GM19328 (cell line): ENCODE measurements at regions not wholly inside any gene's neighbourhood (a gene's known extent, or its start where the extent isn't known, plus 50 kb on each side); places are given as distances from the start of the nearest gene placed in this dataset.

Experiments
- ATAC-seq: cut with Tn5 transposase; IDR thresholded peaks from one replicate; pipeline ENCODE4 v1.9.1; 2021; ENCODE audit warnings: mild to moderate bottlenecking, moderate library complexity; ENCODE audit not compliant: unreplicated experiment

DNA sequence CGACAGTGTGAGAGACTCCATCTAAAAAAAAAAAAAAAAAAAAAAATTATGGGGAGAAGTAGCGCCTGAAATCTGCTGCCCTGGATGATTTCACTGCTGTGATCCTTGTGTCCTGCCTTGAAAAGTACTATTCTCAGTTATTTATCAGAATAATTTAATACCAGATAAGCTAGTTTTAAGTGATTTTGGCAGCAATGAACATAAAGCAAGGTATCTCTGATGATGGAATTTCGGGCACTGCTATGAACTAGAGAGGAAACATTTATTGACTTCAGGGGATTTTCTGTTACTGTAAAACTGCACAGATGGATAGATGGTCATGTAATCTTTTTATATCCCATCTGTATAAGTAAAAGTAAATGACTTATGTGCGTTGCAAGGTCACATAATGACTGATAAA, 619.1 kb upstream of the ANKRD30A start:
- ATAC-seq = no peak

DNA sequence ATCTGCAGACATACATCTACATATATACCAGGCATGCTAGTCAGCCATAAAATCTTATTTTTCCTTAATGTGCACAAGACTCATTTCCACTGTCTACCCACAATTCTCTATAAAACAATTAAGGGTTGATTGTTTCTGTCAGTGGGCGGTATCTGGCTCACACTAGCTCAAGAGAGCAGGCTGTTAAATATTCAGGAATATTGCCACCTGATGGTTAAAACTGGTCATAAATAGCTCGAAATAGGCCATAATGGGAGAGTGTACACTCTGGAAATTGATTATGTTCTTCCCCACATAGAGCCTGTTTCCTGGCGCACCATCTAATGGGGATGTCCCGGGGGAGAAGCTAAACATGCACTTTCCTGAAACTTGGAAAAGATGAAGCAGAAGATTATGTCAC, 620.6 kb upstream of the ANKRD30A start:
- ATAC-seq = no peak

DNA sequence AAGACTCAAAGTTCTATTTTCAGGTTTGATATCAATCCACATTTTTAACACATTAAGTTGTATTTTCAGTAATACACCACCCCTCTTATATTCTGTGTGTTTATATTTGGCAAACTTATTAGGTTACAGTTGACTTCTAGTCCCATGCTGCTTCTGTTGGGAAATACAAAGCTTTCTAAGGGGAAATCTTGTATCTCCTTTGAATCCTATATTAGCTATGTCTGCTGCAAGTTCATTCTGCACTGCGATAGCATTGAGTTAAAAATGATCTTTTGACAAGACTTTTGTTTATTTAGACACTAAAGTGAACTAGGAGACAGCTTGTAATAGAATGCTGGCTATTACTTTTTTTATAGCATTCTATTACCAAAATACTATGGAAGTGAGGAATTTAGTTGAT, 625.1 kb upstream of the ANKRD30A start:
- no peak for ATAC-seq

DNA sequence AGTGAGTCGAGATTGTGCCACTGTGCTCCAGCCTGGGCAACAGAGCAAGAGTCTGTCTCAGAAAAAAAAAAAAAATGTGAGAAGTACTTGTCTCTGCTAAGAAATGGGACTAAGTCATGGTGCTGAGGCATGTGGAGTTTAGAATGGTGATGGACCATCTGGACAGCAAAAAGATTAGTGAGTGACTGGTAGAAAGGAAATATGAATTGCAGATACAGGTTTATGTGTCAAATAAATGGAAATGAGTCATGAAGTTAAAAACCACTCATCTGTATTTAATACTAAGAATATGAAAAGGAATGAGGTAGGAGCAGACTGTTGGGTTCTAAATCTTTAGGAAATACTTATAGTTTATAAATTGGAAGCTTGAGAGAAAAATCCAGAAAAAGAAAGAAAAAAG, 625.7 kb upstream of the ANKRD30A start:
- no peak for ATAC-seq

DNA sequence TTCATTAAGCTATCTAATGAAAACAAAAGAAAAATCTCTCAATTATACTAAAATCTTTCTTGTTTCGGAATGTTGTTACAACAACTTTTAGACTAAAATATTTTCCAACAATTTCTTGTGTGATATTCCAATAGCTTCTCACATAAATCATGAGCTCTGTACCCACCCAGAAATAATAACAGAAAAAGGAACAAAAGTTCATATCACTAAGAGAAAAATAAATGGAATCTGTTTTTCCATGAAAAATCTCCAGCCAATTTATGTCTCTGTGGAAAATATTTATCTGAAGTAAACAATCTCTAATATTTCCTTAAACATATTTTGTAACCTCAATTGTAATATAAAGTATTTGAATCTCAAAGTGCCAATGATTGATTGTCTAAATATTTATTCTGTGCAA, 628.6 kb upstream of the ANKRD30A start:
- no peak for ATAC-seq

DNA sequence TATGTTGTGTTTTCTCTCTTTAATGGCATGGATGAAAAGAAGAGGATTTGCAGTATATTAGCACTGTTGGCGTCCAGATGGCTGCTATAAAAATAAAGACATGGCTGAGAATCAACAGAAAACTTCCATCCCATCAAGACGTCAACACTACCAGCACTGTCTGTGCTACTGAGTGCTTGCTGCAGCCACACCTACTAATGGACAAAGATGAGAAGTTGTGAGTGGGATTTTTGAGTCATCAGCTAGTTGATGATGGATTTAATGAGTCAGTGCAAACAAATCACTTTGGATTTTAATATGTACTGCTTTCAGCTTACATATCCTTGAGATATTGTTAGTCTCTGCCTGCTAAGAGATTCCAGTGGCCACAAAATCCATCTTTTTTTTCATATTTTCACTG, 631.0 kb upstream of the ANKRD30A start:
- ATAC-seq = no peak

DNA sequence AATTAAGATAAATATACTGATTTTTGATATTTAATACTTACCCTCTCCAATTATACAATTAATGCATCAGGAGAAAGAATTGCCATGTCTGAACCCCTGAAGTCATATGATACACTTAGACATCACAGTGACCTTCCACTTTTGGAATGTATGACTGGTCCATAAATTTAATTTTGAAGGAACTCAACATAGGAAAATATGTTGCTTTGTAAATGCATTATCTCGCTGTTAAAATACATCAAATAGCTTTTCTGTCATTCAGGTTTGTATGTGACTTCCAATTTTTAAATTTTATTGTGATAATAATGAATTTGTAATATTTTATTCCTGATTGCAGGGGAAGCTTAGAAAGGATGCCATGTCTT, 631.9 kb upstream of the ANKRD30A start:
- ATAC-seq = no peak

DNA sequence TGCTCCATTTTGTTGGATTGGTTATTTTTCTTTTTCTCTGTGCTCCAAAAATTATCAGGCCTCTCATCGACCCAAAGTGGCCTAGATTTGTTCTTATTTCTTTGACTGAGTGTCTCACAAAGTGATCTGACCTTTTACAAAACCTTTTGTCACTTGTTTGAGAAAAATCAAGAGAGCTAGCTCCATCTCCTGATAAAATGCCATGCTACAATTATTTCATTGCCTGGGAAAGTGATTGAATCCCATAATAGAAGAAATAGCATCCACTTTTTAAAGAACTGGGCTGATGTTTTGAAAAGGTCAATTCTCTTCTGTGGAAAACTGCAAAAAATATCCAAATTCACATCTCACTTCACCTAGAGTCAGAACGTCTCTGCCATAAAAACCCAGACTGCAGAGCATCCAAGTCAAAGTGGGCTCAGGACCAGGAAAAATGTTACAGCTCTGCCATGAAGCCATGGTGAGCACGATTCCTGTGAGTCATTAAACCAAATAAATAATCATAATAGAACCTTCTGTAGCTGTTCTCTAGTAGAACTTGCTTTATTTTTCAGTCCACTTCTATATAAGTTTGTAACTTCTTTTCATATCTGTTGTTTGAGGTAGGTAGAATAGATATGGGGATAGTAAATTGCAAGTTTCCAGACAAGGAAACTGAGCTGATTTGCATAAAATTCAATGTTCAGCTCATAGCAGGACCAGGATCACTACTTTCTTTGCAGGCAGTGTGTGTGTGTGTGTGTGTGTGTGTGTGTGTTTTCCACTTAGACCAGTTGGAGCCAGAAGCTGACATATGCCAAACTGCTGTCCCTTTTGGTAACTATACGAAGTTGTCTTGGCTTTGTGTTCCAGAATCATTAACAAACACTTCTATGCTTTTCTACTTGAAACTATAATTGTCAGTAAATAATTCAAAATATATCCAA, 632.5 kb upstream of the ANKRD30A start:
- no peak for ATAC-seq

DNA sequence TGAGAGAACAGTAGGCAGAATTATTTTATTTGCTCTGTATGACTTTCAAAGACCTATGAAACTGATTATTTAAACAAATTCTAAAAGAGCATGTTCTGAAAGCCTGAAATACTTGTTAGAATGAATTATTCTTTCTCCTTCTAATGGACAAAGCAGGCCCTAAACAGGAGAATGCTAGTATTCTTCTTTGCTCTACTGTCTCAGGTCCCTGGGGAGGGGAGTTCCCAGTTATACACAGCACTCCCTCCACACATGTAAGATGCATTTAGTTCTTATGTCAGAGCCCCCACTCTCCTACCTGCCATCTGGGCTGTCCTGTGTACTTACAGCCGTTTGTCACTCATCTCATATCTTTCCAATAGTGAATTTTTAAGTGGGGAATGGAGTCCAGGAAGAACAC, 633.5 kb upstream of the ANKRD30A start:
- no peak for ATAC-seq

DNA sequence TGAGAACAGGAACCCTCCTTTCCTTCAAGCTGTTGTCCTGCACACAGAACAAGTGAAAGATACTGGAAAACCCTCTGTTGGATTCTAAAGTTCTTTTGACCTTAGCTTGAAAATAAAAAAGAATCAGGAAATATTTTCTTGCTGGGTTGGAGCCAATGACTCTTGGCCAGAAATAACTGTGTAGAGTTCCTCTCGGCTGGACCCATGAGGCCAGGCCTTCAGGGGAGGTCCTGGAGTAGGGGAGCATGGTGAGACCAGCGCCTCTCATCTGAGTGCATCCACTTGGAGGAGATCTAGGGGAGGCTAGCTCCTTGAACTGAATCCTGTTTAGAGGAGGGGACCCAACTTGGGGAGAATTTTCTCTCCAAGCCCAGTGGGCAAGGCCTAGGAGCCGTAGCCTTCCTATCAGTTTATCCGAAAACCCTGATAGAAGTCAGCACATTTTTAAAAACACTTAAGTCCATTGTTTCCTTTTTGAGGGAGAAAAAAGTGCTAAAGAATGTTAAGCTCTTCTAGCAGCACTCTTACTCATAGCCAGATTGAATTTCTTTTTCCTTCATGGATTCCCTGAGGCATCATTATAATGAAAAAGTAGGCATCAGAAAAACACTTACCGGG, 635.7 kb upstream of the ANKRD30A start:
- ATAC-seq = no peak

DNA sequence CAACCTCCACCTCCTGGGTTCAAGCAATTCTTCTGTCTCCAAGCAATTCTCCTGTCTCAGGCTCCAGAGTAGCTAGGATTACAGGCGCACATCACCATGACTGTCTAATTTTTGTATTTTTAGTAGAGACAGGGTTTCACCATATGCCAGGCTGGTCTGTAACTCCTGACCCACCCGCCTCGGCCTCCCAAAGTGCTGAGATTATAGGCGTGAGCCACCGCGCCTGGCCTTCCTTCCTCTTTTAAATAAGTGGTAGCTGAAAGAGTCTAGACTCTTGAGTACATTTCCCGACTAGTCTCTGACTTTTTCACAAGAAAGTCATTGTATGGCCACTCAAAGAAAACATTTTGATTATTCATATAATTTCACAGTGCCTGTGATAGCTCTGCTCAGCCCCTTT, 636.2 kb upstream of the ANKRD30A start:
- no peak for ATAC-seq

DNA sequence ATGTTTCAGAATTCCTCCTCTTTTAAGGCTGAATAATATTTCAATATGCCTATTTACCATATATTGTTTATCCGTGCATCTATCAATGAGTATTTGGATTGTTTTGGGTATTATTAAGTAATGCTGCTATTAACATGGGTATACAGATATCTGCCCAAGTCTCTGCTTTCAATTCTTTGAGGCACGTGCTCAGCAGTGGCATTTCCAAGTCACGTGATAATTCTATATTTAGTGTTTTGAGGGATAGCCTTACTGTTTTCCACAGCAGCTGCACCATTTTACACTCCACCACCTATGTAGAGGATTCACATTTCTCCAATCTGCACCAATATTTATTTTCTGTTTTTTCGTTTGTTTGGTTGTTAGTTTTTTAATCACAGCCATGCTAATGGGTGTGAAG, 636.8 kb upstream of the ANKRD30A start:
- ATAC-seq = no peak

DNA sequence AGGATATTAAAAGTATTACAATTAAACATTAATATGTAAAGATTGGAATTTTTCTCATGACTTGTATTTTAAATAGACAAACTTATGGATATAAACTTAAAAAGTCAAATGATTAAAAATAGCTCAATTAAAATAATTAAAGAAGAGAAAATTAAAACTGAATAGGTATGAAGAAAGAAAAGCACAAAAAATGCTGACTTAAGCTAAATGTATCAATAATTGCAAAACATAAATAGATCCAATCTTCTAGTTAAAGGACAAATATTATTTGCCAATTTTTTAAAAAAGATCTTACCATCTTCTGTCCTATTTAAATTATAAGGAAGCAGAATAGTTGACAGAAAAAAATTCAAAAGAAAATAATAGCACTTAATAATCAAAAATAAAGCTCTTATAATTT, 646.3 kb upstream of the ANKRD30A start:
- no peak for ATAC-seq

DNA sequence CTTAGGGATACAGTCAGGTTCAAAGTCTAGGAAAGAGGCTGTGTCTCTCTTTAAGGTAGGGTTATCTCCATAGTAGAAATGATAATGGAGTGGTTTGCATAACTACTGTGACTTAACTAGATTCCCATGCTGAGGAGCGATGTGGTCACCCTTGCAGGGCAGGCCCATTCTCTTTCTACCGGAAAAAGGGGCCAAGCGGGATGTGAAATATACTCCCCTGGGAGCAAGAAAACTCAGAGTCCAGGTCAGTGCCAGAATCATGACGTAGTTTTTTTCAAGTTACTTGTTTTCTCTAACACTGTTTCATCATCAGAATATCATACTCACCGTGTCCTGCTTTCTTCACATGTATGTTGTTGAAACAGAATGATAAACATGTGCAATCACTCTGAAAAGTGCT, 649.0 kb upstream of the ANKRD30A start:
- ATAC-seq = no peak

DNA sequence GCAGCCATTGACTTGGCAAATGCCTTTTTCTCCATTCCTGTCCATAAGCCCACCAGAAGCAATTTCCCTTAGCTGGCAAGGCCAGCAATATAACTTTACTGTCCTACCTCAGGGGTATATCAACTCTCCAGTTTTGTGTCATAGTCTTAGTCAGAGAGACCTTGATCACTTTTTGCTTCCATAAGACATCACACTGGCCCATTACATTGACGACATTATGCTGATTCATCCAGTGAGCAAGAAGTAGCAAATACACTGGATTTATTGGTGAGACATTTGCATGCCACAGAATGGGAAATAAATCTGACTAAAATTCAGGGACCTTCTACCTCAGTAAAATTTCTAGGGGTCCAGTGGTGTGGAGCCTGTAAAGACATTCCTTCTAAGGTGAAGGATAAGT, 649.7 kb upstream of the ANKRD30A start:
- ATAC-seq = no peak

DNA sequence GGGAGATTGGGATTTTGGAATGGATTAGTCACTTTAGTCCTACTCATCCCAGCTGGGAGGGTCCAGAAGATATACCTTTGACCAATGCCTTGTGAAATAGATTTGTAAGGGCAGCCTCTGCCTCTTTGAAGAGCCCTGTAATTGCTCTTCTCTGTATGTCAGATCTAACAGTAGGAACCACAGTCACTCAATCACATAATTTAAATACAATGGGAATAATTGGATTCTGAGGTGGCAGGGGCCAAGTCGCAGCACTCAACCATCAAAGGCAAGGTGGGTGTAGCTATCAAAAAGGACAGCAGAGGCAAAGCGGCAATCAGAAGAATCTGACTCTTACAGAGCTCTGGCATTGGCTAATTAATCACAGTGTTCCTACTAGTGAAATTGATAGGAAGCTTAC, 650.9 kb upstream of the ANKRD30A start:
- ATAC-seq = no peak

DNA sequence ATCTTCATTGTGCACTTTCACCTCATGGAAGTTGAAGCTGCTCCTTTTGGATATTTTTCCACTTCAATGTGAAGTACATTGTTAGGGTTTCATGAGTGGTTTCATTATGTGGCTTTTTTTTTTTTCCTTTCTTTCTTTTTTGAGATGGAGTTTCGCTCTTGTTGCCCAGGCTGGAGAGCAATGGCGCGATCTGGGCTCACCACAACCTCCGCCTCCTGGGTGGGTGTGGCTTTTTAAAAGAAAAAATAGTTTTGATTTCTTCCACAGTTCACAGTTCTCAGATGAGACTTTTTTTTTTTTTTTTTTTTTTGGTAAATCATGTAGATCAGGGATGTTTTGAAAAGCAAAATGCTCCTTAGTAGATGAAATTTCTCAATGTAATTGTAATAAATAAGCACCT, 652.3 kb upstream of the ANKRD30A start:
- no peak for ATAC-seq

DNA sequence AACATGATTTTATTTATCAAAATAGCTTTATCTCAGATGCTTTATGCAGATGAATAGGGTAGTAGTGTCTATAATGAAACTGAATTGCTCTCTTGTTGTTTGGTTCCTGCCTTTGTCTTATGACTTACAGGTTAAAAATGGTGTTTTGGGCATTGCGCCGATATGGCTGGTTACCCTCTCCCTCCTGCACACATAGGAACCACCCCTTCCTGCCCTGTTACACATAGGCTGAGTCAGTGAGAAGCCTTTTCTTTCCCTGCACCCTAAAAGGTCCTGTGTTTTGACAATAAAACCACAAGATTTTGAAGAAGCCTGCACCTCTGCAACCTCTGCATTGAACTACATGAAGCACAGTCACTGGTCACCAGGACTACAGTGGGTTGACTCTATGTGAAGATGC, 655.8 kb upstream of the ANKRD30A start:
- no peak for ATAC-seq

DNA sequence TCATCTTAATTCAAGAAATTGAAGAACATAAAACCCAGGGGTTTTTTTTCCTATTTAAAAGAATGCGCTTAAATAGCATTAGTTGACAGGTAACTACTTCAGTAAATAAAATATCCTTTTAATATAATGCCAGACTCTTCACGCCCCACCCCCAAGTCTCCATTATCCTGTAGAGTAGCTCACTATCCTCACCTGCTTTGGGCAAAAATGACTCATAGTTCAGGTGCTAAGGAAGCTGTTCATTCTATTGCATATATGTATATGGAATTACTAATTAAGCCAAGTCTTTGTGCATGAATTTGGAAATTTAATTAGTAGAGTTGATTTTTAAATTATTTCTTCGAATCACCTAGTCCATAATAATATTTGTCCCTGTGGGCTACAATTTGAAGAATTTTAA, 656.8 kb upstream of the ANKRD30A start:
- ATAC-seq = no peak

DNA sequence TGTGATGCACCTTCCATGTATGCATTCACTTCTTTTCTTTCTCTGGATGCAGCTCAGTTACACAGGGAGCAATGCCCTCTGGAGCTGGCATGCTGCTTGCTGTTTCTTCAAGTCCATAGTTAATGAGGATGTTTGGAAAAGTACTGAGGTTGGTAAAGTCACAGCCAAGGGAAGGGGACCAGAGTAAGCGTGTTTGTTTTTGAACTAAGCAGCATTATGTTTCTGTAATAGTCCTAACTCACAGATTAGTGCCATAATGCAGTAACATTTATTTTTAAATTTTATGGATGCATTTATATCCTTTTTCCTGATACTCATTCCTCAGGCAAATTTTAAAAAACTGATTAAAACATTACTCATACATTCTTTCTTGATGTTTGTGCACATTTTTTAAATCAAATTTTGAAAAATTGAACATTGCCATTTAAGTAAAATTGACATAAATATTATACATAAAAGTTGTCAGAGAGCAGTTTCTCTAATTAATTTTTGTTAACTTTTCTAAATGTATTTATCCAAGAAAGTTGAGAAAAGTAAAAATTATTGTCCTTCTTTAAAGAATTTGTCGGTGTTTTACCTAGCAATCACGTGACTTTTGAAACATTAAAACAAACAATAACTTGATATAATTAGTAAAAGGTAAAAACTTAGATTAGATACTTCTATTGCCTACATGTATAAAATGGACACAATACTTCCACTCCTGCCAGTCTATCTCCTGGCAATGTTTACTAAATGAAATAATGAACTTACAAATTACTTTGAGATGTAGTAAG, 659.6 kb upstream of the ANKRD30A start:
- no peak for ATAC-seq

DNA sequence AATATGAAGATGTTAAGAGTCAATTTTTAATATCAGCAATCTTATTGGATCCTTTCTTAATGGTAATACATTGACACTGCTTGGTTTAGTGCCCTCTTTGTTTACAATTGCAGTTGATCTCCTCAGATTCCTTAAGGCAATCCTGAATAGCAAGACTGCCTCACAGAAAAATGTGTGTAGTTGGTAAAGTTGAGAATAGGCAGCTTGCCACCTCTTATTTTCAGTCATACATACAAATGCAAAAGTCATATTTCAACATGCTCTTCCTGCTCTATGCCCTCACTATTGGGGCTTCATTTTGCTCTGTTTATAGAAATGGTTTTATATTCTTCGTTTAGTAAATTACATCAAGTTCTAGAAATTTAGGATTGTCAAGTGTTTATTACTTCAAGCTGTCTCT, 661.1 kb upstream of the ANKRD30A start:
- no peak for ATAC-seq

DNA sequence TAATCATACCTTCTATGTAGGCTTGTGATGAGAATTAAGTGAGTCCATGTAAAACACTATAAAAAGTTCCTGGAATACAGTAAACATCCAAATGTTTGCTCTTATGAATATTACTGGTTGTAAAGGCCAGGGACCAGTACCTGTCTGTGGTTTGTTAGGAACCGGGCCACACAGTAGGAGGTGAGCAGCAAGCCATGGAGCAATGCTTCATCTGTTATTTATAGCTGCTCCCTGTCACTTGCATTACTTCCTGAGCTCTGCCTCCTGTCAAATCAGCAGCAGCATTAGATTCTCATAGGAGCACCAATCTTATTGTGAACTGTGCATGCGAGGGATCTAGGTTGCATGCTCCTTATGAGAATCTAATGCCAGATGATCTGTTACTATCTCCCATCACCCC, 662.0 kb upstream of the ANKRD30A start:
- no peak for ATAC-seq
